Neural cell (in vitro differentiated cells): ENCODE measurements at regions not wholly inside any gene's neighbourhood (a gene's known extent, or its start where the extent isn't known, plus 50 kb on each side); places are given as distances from the start of the nearest gene placed in this dataset.

Experiments
- EZH2 ChIP-seq: fragments of 200-600, 300-800 bp; shearing (Covaris generic), sonication (generic); IDR thresholded peaks from 2 replicates; pipeline ENCODE4 v1.6.1; 2014; ENCODE audit warnings: antibody characterized with exemption, low read length, borderline replicate concordance, mild to moderate bottlenecking; ENCODE audit not compliant: insufficient read depth, poor library complexity, severe bottlenecking
- POLR2AphosphoS5 ChIP-seq: IDR thresholded peaks from 2 replicates; pipeline ENCODE4 v1.6.1; 2012
- SMC3 ChIP-seq: fragments of 450-650 bp; conservative IDR thresholded peaks from 2 replicates; pipeline ENCODE4 v1.6.1; 2014; ENCODE audit warnings: antibody characterized with exemption, mild to moderate bottlenecking, moderate library complexity; ENCODE audit not compliant: poor library complexity
- TF ChIP-seq, protein P1 (sequence below): fragments of 450-650 bp; IDR thresholded peaks from 2 replicates; pipeline ENCODE4 v1.5.1; 2014; ENCODE audit warnings: antibody characterized with exemption, mild to moderate bottlenecking, moderate library complexity; ENCODE audit not compliant: poor library complexity, severe bottlenecking
- TF ChIP-seq, protein P2 (sequence below): IDR thresholded peaks from 2 replicates; pipeline ENCODE4 v1.6.1; 2012; ENCODE audit warnings: borderline replicate concordance

DNA sequence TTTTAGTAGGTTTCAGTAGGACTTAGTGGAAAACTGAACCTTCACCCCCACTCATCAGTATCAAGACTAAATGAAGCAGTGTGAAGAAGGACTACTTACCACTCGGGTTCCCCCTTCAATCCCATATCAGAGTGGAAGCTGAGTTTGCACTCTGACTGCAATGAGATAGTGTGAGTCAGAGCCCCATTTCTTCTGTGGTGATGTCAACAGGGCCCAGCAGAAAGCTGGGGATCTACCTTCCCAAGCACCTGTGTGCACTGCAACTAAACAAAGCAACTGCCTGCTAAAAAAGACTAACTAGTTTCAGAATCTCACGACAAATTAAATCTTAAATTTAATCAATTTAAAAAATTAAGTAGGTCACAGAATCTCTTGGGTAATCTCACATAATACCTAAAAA is 1837.0 kb upstream of the PCDH7 start:
- TF ChIP-seq SMC3 (no peak), EZH2 (no peak), POLR2AphosphoS5 (no peak)
- TF ChIP-seq, protein P1, sequence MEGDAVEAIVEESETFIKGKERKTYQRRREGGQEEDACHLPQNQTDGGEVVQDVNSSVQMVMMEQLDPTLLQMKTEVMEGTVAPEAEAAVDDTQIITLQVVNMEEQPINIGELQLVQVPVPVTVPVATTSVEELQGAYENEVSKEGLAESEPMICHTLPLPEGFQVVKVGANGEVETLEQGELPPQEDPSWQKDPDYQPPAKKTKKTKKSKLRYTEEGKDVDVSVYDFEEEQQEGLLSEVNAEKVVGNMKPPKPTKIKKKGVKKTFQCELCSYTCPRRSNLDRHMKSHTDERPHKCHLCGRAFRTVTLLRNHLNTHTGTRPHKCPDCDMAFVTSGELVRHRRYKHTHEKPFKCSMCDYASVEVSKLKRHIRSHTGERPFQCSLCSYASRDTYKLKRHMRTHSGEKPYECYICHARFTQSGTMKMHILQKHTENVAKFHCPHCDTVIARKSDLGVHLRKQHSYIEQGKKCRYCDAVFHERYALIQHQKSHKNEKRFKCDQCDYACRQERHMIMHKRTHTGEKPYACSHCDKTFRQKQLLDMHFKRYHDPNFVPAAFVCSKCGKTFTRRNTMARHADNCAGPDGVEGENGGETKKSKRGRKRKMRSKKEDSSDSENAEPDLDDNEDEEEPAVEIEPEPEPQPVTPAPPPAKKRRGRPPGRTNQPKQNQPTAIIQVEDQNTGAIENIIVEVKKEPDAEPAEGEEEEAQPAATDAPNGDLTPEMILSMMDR = no peak
- TF ChIP-seq, protein P2, sequence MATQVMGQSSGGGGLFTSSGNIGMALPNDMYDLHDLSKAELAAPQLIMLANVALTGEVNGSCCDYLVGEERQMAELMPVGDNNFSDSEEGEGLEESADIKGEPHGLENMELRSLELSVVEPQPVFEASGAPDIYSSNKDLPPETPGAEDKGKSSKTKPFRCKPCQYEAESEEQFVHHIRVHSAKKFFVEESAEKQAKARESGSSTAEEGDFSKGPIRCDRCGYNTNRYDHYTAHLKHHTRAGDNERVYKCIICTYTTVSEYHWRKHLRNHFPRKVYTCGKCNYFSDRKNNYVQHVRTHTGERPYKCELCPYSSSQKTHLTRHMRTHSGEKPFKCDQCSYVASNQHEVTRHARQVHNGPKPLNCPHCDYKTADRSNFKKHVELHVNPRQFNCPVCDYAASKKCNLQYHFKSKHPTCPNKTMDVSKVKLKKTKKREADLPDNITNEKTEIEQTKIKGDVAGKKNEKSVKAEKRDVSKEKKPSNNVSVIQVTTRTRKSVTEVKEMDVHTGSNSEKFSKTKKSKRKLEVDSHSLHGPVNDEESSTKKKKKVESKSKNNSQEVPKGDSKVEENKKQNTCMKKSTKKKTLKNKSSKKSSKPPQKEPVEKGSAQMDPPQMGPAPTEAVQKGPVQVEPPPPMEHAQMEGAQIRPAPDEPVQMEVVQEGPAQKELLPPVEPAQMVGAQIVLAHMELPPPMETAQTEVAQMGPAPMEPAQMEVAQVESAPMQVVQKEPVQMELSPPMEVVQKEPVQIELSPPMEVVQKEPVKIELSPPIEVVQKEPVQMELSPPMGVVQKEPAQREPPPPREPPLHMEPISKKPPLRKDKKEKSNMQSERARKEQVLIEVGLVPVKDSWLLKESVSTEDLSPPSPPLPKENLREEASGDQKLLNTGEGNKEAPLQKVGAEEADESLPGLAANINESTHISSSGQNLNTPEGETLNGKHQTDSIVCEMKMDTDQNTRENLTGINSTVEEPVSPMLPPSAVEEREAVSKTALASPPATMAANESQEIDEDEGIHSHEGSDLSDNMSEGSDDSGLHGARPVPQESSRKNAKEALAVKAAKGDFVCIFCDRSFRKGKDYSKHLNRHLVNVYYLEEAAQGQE = no peak
